ENCODE measurements at regions not wholly inside any gene's neighbourhood (a gene's known extent, or its start where the extent isn't known, plus 50 kb on each side); places are given as distances from the start of the nearest gene placed in this dataset.
"Not testable (repeated sequence)": the region's sequence is repeated elsewhere in the genome, so short reads cannot be mapped to it uniquely, and the experiment has no call there.

GRCh38 chr1:232158558-232158957 lies 471.4 kb downstream of the SIPA1L2 start:
- TF ChIP-seq, protein P1, sequence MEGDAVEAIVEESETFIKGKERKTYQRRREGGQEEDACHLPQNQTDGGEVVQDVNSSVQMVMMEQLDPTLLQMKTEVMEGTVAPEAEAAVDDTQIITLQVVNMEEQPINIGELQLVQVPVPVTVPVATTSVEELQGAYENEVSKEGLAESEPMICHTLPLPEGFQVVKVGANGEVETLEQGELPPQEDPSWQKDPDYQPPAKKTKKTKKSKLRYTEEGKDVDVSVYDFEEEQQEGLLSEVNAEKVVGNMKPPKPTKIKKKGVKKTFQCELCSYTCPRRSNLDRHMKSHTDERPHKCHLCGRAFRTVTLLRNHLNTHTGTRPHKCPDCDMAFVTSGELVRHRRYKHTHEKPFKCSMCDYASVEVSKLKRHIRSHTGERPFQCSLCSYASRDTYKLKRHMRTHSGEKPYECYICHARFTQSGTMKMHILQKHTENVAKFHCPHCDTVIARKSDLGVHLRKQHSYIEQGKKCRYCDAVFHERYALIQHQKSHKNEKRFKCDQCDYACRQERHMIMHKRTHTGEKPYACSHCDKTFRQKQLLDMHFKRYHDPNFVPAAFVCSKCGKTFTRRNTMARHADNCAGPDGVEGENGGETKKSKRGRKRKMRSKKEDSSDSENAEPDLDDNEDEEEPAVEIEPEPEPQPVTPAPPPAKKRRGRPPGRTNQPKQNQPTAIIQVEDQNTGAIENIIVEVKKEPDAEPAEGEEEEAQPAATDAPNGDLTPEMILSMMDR (IDR thresholded peaks at IDR 0.05), result not testable (repeated sequence)
- TF ChIP-seq RFX5 (IDR thresholded peaks at IDR 0.05; ENCODE audit: low read length); EP300 (IDR thresholded peaks at IDR 0.05; ENCODE audit: borderline replicate concordance in 1 of 2, low read depth in 1 of 2, low read length in 1 of 2); CHD2 (IDR thresholded peaks at IDR 0.05; ENCODE audit: low read length, partially characterized antibody); POLR2AphosphoS5 (IDR thresholded peaks at IDR 0.05; ENCODE audit: low read depth, low read length); JUND (IDR thresholded peaks at IDR 0.05); TEAD4 (IDR thresholded peaks at IDR 0.05; ENCODE audit: borderline replicate concordance, insufficient read depth); EZH2phosphoT487 (IDR thresholded peaks at IDR 0.05; ENCODE audit: borderline replicate concordance, low read depth); SIN3A (IDR thresholded peaks at IDR 0.05; ENCODE audit: borderline replicate concordance, low read depth, low read length); RCOR1 (IDR thresholded peaks at IDR 0.05; ENCODE audit: low read length): not testable (repeated sequence)
- TF ChIP-seq, protein P2, sequence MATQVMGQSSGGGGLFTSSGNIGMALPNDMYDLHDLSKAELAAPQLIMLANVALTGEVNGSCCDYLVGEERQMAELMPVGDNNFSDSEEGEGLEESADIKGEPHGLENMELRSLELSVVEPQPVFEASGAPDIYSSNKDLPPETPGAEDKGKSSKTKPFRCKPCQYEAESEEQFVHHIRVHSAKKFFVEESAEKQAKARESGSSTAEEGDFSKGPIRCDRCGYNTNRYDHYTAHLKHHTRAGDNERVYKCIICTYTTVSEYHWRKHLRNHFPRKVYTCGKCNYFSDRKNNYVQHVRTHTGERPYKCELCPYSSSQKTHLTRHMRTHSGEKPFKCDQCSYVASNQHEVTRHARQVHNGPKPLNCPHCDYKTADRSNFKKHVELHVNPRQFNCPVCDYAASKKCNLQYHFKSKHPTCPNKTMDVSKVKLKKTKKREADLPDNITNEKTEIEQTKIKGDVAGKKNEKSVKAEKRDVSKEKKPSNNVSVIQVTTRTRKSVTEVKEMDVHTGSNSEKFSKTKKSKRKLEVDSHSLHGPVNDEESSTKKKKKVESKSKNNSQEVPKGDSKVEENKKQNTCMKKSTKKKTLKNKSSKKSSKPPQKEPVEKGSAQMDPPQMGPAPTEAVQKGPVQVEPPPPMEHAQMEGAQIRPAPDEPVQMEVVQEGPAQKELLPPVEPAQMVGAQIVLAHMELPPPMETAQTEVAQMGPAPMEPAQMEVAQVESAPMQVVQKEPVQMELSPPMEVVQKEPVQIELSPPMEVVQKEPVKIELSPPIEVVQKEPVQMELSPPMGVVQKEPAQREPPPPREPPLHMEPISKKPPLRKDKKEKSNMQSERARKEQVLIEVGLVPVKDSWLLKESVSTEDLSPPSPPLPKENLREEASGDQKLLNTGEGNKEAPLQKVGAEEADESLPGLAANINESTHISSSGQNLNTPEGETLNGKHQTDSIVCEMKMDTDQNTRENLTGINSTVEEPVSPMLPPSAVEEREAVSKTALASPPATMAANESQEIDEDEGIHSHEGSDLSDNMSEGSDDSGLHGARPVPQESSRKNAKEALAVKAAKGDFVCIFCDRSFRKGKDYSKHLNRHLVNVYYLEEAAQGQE (IDR thresholded peaks at IDR 0.05; ENCODE audit: low read depth, low read length), result not testable (repeated sequence)
- TF ChIP-seq, protein P3, sequence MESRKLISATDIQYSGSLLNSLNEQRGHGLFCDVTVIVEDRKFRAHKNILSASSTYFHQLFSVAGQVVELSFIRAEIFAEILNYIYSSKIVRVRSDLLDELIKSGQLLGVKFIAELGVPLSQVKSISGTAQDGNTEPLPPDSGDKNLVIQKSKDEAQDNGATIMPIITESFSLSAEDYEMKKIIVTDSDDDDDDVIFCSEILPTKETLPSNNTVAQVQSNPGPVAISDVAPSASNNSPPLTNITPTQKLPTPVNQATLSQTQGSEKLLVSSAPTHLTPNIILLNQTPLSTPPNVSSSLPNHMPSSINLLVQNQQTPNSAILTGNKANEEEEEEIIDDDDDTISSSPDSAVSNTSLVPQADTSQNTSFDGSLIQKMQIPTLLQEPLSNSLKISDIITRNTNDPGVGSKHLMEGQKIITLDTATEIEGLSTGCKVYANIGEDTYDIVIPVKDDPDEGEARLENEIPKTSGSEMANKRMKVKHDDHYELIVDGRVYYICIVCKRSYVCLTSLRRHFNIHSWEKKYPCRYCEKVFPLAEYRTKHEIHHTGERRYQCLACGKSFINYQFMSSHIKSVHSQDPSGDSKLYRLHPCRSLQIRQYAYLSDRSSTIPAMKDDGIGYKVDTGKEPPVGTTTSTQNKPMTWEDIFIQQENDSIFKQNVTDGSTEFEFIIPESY (IDR thresholded peaks at IDR 0.05; ENCODE audit: borderline replicate concordance, low read depth), result not testable (repeated sequence)

Data from SK-N-SH (cell line).